DND-41 (cell line): ENCODE measurements at regions not wholly inside any gene's neighbourhood (a gene's known extent, or its start where the extent isn't known, plus 50 kb on each side); places are given as distances from the start of the nearest gene placed in this dataset.

Experiments used
- ATAC-seq: fragments of 200-7000 bp; cut with Tn5 transposase; 3 replicates; pipeline ENCODE4 v1.9.1; 2021; ENCODE audit warnings: low read depth; ENCODE audit not compliant: insufficient read depth
- DNase-seq: peaks from one replicate; pipeline ENCODE4 v3.0.0-alpha.2; 2020
- H2AFZ ChIP-seq: 2 replicates; pipeline ENCODE4 v1.6.0; 2012; ENCODE audit warnings: low read depth, low read length
- H3K27ac ChIP-seq: 2 replicates; pipeline ENCODE4 v1.5.1; 2012; ENCODE audit warnings: low read length, inconsistent platforms
- H3K27me3 ChIP-seq: fragments of 200-600 bp; sonication (generic); 2 replicates; pipeline ENCODE4 v1.6.0; 2012; ENCODE audit warnings: low read length, mild to moderate bottlenecking, inconsistent platforms; ENCODE audit not compliant: insufficient read depth, poor library complexity
- H3K36me3 ChIP-seq: 2 replicates; pipeline ENCODE4 v1.5.1; 2012; ENCODE audit warnings: low read length, inconsistent platforms; ENCODE audit not compliant: insufficient read depth
- H3K4me1 ChIP-seq: 2 replicates; pipeline ENCODE4 v1.5.1; 2012; ENCODE audit warnings: mild to moderate bottlenecking, low read length; ENCODE audit not compliant: insufficient read depth
- H3K4me2 ChIP-seq: 2 replicates; pipeline ENCODE4 v1.6.0; 2012; ENCODE audit warnings: mild to moderate bottlenecking, moderate library complexity, low read length, inconsistent platforms; ENCODE audit not compliant: insufficient read depth
- H3K4me3 ChIP-seq, 2 experiments: fragments of 200-600 bp in 1 of 2; shearing (Covaris generic) in 1 of 2; 2 replicates each; pipeline ENCODE4 v1.5.1; 2012 to 2016; ENCODE audit warnings: inconsistent platforms in 2 of 2, low read length in 2 of 2, mild to moderate bottlenecking in 2 of 2, low read depth in 1 of 2, moderate library complexity in 1 of 2
- H3K79me2 ChIP-seq: 2 replicates; pipeline ENCODE4 v1.6.0; 2012; ENCODE audit warnings: low read length, inconsistent platforms; ENCODE audit not compliant: insufficient read depth
- H3K9ac ChIP-seq: 2 replicates; pipeline ENCODE4 v1.6.0; 2012; ENCODE audit warnings: low read depth, mild to moderate bottlenecking, inconsistent platforms, low read length, moderate library complexity
- H3K9me3 ChIP-seq: 2 replicates; pipeline ENCODE4 v1.5.1; 2012; ENCODE audit warnings: low read length, moderate library complexity, mild to moderate bottlenecking, inconsistent platforms; ENCODE audit not compliant: insufficient read depth, severe bottlenecking
- H4K20me1 ChIP-seq: 2 replicates; pipeline ENCODE4 v1.6.0; 2012; ENCODE audit warnings: low read length; ENCODE audit not compliant: insufficient read depth
- CTCF ChIP-seq: IDR thresholded peaks from 2 replicates; pipeline ENCODE4 v1.5.1; 2012; ENCODE audit warnings: borderline replicate concordance, low read length, moderate library complexity, mild to moderate bottlenecking; ENCODE audit not compliant: poor library complexity, severe bottlenecking; ENCODE audit errors: extremely low read depth
- EZH2 ChIP-seq: IDR thresholded peaks from 3 replicates; pipeline ENCODE4 v1.6.1; 2012; ENCODE audit warnings: borderline replicate concordance, low read depth, mild to moderate bottlenecking, moderate library complexity, low read length, inconsistent platforms; ENCODE audit not compliant: severe bottlenecking

- H3K4me1 ChIP-seq: no peaks in the 10 kb centered on the region
- H3K4me2 ChIP-seq: no peak overlapping the region
- no peak for DNase-seq
- no peak overlapping the region for H3K27ac ChIP-seq
- no peak overlapping the region for H2AFZ ChIP-seq
- TF ChIP-seq CTCF (no peak), EZH2 (no peak)
- H3K36me3 ChIP-seq: no peaks in the 10 kb centered on the region
- H3K27me3 ChIP-seq: no peaks in the 10 kb centered on the region
- H4K20me1 ChIP-seq: no peaks in the 10 kb centered on the region
- no peak overlapping the region for H3K4me3 ChIP-seq
- H3K79me2 ChIP-seq: no peaks in the 10 kb centered on the region
- H3K9ac ChIP-seq: no peak overlapping the region
- no peak for ATAC-seq
- H3K9me3 ChIP-seq: no peaks in the 10 kb centered on the region
Observed at GRCh38 chr6:134477991-134478635, 160.2 kb upstream of the SGK1 start.

GRCh38 chr6:134474955-134475354, 157.0 kb upstream of the SGK1 start:
- DNase-seq (no peak), ATAC-seq (no peak)
- Histone ChIP-seq H3K9ac (no peak overlapping the region), H2AFZ (no peak overlapping the region), H3K27me3 (no peaks in the 10 kb centered on the region), H3K27ac (no peak overlapping the region), H3K36me3 (no peaks in the 10 kb centered on the region), H4K20me1 (no peaks in the 10 kb centered on the region), H3K9me3 (no peaks in the 10 kb centered on the region), H3K4me2 (no peak overlapping the region), H3K79me2 (no peaks in the 10 kb centered on the region), H3K4me3 (no peak overlapping the region), H3K4me1 (no peaks in the 10 kb centered on the region)
- no peak for TF ChIP-seq CTCF
- TF ChIP-seq EZH2: no peak

GRCh38 chr6:134472661-134473060, 154.7 kb upstream of the SGK1 start:
- H3K9me3 ChIP-seq: no peaks in the 10 kb centered on the region
- no peak for TF ChIP-seq CTCF
- no peak for TF ChIP-seq EZH2
- DNase-seq: no peak

More at GRCh38 chr6:134472661-134473060, 154.7 kb upstream of the SGK1 start:
- Histone ChIP-seq H2AFZ (no peak overlapping the region), H3K9ac (no peak overlapping the region), H3K4me1 (no peaks in the 10 kb centered on the region), H3K4me3 (no peak overlapping the region), H3K4me2 (no peak overlapping the region), H4K20me1 (no peaks in the 10 kb centered on the region), H3K27me3 (no peaks in the 10 kb centered on the region), H3K27ac (no peak overlapping the region), H3K36me3 (no peaks in the 10 kb centered on the region), H3K79me2 (no peaks in the 10 kb centered on the region)
- ATAC-seq: no peak
